Adrenal gland (tissue), 5 donors: ENCODE measurements at regions not wholly inside any gene's neighbourhood (a gene's known extent, or its start where the extent isn't known, plus 50 kb on each side); places are given as distances from the start of the nearest gene placed in this dataset.

Experiments
- CTCF ChIP-seq, 6 experiments: fragments of 450-650 bp in 4 of 6; fragments of 200-600 bp in 2 of 6; sonication (generic) in 1 of 6; IDR thresholded peaks; 1 replicate in 5 of 6; 2 replicates in 1 of 6; pipeline versions ENCODE4 v1.5.1 to v1.8.0; 2016 to 2021; ENCODE audit warnings: antibody characterized with exemption in 6 of 6, mild to moderate bottlenecking in 2 of 6, moderate library complexity in 1 of 6
- POLR2A ChIP-seq, 2 donors: fragments of 450-650 bp; IDR thresholded peaks; one replicate each; pipeline ENCODE4 v1.6.1; 2017; ENCODE audit warnings: antibody characterized with exemption in 2 of 2, mild to moderate bottlenecking in 2 of 2, moderate library complexity in 1 of 2
- donor health status: DM: no; HTN: no; CAD: no.

- TF ChIP-seq POLR2A (IDR thresholded peaks at IDR 0.05) (no peak), CTCF (IDR thresholded peaks at IDR 0.05) (no peak)
These were observed 113.8 kb upstream of the HS6ST1 start for GRCh38 chr2:128432423-128432822.
